NB4 (cell line): ENCODE measurements at regions not wholly inside any gene's neighbourhood (a gene's known extent, or its start where the extent isn't known, plus 50 kb on each side); places are given as distances from the start of the nearest gene placed in this dataset.
"Not testable (repeated sequence)": the region's sequence is repeated elsewhere in the genome, so short reads cannot be mapped to it uniquely, and the experiment has no call there.

Source experiments
- POLR2A ChIP-seq: IDR thresholded peaks from 2 replicates; pipeline ENCODE4 v1.6.1; 2011; ENCODE audit warnings: mild to moderate bottlenecking; ENCODE audit not compliant: insufficient read length; ENCODE audit errors: extremely low read depth
- TF ChIP-seq, protein P1 (sequence below): IDR thresholded peaks from one replicate; pipeline ENCODE4 v1.5.1; 2012; ENCODE audit warnings: low read depth, low read length

- not testable (repeated sequence) for TF ChIP-seq POLR2A
- TF ChIP-seq, protein P1, sequence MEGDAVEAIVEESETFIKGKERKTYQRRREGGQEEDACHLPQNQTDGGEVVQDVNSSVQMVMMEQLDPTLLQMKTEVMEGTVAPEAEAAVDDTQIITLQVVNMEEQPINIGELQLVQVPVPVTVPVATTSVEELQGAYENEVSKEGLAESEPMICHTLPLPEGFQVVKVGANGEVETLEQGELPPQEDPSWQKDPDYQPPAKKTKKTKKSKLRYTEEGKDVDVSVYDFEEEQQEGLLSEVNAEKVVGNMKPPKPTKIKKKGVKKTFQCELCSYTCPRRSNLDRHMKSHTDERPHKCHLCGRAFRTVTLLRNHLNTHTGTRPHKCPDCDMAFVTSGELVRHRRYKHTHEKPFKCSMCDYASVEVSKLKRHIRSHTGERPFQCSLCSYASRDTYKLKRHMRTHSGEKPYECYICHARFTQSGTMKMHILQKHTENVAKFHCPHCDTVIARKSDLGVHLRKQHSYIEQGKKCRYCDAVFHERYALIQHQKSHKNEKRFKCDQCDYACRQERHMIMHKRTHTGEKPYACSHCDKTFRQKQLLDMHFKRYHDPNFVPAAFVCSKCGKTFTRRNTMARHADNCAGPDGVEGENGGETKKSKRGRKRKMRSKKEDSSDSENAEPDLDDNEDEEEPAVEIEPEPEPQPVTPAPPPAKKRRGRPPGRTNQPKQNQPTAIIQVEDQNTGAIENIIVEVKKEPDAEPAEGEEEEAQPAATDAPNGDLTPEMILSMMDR: not testable (repeated sequence)
Observed at GRCh38 chr6:93833326-93833725, 414.0 kb upstream of the EPHA7 start.
